ENCODE measurements at regions not wholly inside any gene's neighbourhood (a gene's known extent, or its start where the extent isn't known, plus 50 kb on each side); places are given as distances from the start of the nearest gene placed in this dataset.

DNA sequence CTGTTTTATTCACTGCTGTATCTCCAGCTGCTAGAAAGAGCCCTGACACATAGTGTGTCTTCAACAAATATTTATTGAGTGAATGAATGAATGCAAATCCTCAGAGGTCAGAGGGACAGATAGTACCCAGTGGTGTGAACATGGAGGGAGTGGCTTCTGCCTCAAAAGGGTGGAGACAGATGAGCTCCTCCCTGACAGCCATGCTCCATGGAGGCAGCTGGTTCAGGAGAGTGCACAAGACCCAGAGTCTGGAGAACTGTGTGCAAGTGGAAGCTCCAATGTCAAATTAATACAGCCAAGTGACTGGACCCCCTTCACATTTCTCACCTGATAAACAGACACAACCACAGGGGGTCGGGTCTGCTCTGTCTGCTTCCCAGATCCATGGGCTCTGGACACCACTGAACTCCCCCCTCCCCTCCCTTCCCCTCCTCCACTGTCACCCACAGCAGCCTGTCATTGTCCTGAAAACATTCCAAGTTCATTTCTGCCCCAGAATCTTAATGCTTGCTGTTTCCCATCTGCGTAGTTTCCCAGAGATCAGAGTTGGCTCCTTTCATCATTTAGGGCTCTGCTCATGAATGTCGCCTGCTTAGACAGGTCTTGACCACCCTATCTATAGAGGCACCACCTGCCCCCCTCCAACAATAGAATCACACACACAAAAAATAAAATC, 312.9 kb upstream of the PODXL start:
- Histone ChIP-seq H3K4me1 (ENCODE audit: insufficient read depth, low read length) (no peaks in the 10 kb centered on the region), H3K27me3 (ENCODE audit: insufficient read depth, low read length) (peaks cover 4% of the 10 kb centered on the region), H3K27ac (ENCODE audit: low read depth, low read length) (no peak overlapping the region), H4K20me1 (ENCODE audit: insufficient read depth, low read length) (no peaks in the 10 kb centered on the region), H3K9me3 (ENCODE audit: insufficient read depth, low read depth, low read length) (no peaks in the 10 kb centered on the region), H3K9ac (ENCODE audit: low read length) (no peak overlapping the region), H2AFZ (ENCODE audit: low read depth, low read length) (no peak overlapping the region), H3K4me3 (ENCODE audit: insufficient read depth, low read depth, low read length) (no peak overlapping the region), H3K36me3 (ENCODE audit: insufficient read depth, low read length) (no peaks in the 10 kb centered on the region), H3K4me2 (ENCODE audit: low read length) (no peak overlapping the region), H3K79me2 (ENCODE audit: insufficient read depth, low read length) (no peaks in the 10 kb centered on the region)
- Mint-ChIP-seq H3K36me3 (ENCODE audit: low read depth, unreplicated experiment) (no peaks in the 10 kb centered on the region), H3K27ac (ENCODE audit: unreplicated experiment) (no peak overlapping the region), H3K4me1 (ENCODE audit: low read depth, unreplicated experiment) (no peaks in the 10 kb centered on the region), H3K27me3 (ENCODE audit: low read depth, unreplicated experiment) (peaks cover 45% of the 10 kb centered on the region), H3K4me3 (ENCODE audit: unreplicated experiment) (no peak overlapping the region), H3K9me3 (ENCODE audit: unreplicated experiment) (peaks cover 3% of the 10 kb centered on the region)
- TF ChIP-seq CTCF (IDR thresholded peaks at IDR 0.05; ENCODE audit: insufficient read depth, low read depth, low read length) (no peak), EZH2 (IDR thresholded peaks at IDR 0.05; ENCODE audit: insufficient read depth, low read length) (no peak)
- DNase-seq (ENCODE audit: low read depth) (no peak), FAIRE-seq (no peak)

- Histone ChIP-seq H2AFZ (ENCODE audit: low read depth, low read length) (no peak overlapping the region), H3K27ac (ENCODE audit: low read depth, low read length) (no peak overlapping the region), H4K20me1 (ENCODE audit: insufficient read depth, low read length) (no peaks in the 10 kb centered on the region), H3K4me2 (ENCODE audit: low read length) (no peak overlapping the region), H3K4me3 (ENCODE audit: insufficient read depth, low read depth, low read length) (no peak overlapping the region), H3K27me3 (ENCODE audit: insufficient read depth, low read length) (no peaks in the 10 kb centered on the region), H3K36me3 (ENCODE audit: insufficient read depth, low read length) (no peaks in the 10 kb centered on the region), H3K9me3 (ENCODE audit: insufficient read depth, low read depth, low read length) (no peaks in the 10 kb centered on the region), H3K9ac (ENCODE audit: low read length) (no peak overlapping the region), H3K4me1 (ENCODE audit: insufficient read depth, low read length) (peaks cover 2% of the 10 kb centered on the region), H3K79me2 (ENCODE audit: insufficient read depth, low read length) (no peaks in the 10 kb centered on the region)
- Mint-ChIP-seq H3K4me3 (ENCODE audit: unreplicated experiment) (no peak overlapping the region), H3K27ac (ENCODE audit: unreplicated experiment) (no peak overlapping the region), H3K27me3 (ENCODE audit: low read depth, unreplicated experiment) (peaks cover 39% of the 10 kb centered on the region), H3K36me3 (ENCODE audit: low read depth, unreplicated experiment) (no peaks in the 10 kb centered on the region), H3K9me3 (ENCODE audit: unreplicated experiment) (peaks cover 3% of the 10 kb centered on the region), H3K4me1 (ENCODE audit: low read depth, unreplicated experiment) (no peaks in the 10 kb centered on the region)
- TF ChIP-seq EZH2 (IDR thresholded peaks at IDR 0.05; ENCODE audit: insufficient read depth, low read length) (no peak), CTCF (IDR thresholded peaks at IDR 0.05; ENCODE audit: insufficient read depth, low read depth, low read length) (no peak)
- no peak for DNase-seq (ENCODE audit: low read depth)
- FAIRE-seq: no peak
Measured at GRCh38 chr7:131867461-131867860, 311.0 kb upstream of the PODXL start.

- Histone ChIP-seq H3K9me3 (ENCODE audit: insufficient read depth, low read depth, low read length) (no peaks in the 10 kb centered on the region), H3K4me2 (ENCODE audit: low read length) (no peak overlapping the region), H3K79me2 (ENCODE audit: insufficient read depth, low read length) (no peaks in the 10 kb centered on the region), H3K9ac (ENCODE audit: low read length) (no peak overlapping the region), H3K4me3 (ENCODE audit: insufficient read depth, low read depth, low read length) (no peak overlapping the region), H4K20me1 (ENCODE audit: insufficient read depth, low read length) (no peaks in the 10 kb centered on the region), H3K4me1 (ENCODE audit: insufficient read depth, low read length) (peaks cover 16% of the 10 kb centered on the region), H3K27ac (ENCODE audit: low read depth, low read length) (no peak overlapping the region), H3K27me3 (ENCODE audit: insufficient read depth, low read length) (no peaks in the 10 kb centered on the region), H2AFZ (ENCODE audit: low read depth, low read length) (no peak overlapping the region), H3K36me3 (ENCODE audit: insufficient read depth, low read length) (no peaks in the 10 kb centered on the region)
- TF ChIP-seq EZH2 (IDR thresholded peaks at IDR 0.05; ENCODE audit: insufficient read depth, low read length): no peak
- no peak for TF ChIP-seq CTCF (IDR thresholded peaks at IDR 0.05; ENCODE audit: insufficient read depth, low read depth, low read length)
- no peak for FAIRE-seq
- H3K4me3 Mint-ChIP-seq (ENCODE audit: unreplicated experiment): no peak overlapping the region
- H3K27me3 Mint-ChIP-seq (ENCODE audit: low read depth, unreplicated experiment): peaks cover 37% of the 10 kb centered on the region
- DNase-seq (ENCODE audit: low read depth): no peak
- no peaks in the 10 kb centered on the region for H3K9me3 Mint-ChIP-seq (ENCODE audit: unreplicated experiment)
- H3K4me1 Mint-ChIP-seq (ENCODE audit: low read depth, unreplicated experiment): no peaks in the 10 kb centered on the region
- no peaks in the 10 kb centered on the region for H3K36me3 Mint-ChIP-seq (ENCODE audit: low read depth, unreplicated experiment)
- H3K27ac Mint-ChIP-seq (ENCODE audit: unreplicated experiment): no peak overlapping the region
Measured at GRCh38 chr7:131865911-131866310, 309.5 kb upstream of the PODXL start.

All from astrocyte (in vitro differentiated cells and primary cell).